H9 (cell line): ENCODE measurements at regions not wholly inside any gene's neighbourhood (a gene's known extent, or its start where the extent isn't known, plus 50 kb on each side); places are given as distances from the start of the nearest gene placed in this dataset.

Source experiments
- DNase-seq: peaks from one replicate; pipeline ENCODE4 v3.0.0-alpha.2; 2017
- H2AFZ ChIP-seq: one replicate; pipeline ENCODE4 v1.6.1; 2013; ENCODE audit warnings: mild to moderate bottlenecking, low read length, control low read depth, moderate library complexity
- H2AK5ac ChIP-seq: 2 replicates; pipeline ENCODE4 v1.6.1; 2013; ENCODE audit warnings: low read length, control low read depth, mixed read lengths; ENCODE audit not compliant: insufficient read length
- H2BK120ac ChIP-seq: one replicate; pipeline ENCODE4 v1.6.1; 2013; ENCODE audit warnings: low read depth, mild to moderate bottlenecking, low read length, control low read depth, inconsistent platforms; ENCODE audit not compliant: poor library complexity, severe bottlenecking
- H2BK12ac ChIP-seq: 2 replicates; pipeline ENCODE4 v1.6.1; 2013; ENCODE audit warnings: low read length, control low read depth, mixed read lengths, low read depth; ENCODE audit not compliant: insufficient read length
- H2BK15ac ChIP-seq: 2 replicates; pipeline ENCODE4 v1.6.1; 2013; ENCODE audit warnings: low read depth, low read length, control low read depth
- H2BK20ac ChIP-seq: one replicate; pipeline ENCODE4 v1.6.1; 2013; ENCODE audit warnings: low read depth, mild to moderate bottlenecking, low read length, control low read depth, inconsistent platforms; ENCODE audit not compliant: poor library complexity, severe bottlenecking
- H2BK5ac ChIP-seq: 2 replicates; pipeline ENCODE4 v1.6.1; 2013; ENCODE audit warnings: low read length, control low read depth, mixed read lengths; ENCODE audit not compliant: insufficient read length
- H3K14ac ChIP-seq: 2 replicates; pipeline ENCODE4 v1.6.1; 2013; ENCODE audit warnings: low read length, control low read depth; ENCODE audit not compliant: insufficient read depth
- H3K18ac ChIP-seq: 2 replicates; pipeline ENCODE4 v1.6.1; 2013; ENCODE audit warnings: low read depth, mild to moderate bottlenecking, mixed read lengths, low read length, control low read depth; ENCODE audit not compliant: insufficient read length
- H3K23ac ChIP-seq: 2 replicates; pipeline ENCODE4 v1.6.1; 2013; ENCODE audit warnings: low read length, control low read depth, mixed read lengths, low read depth; ENCODE audit not compliant: insufficient read length
- H3K23me2 ChIP-seq: 2 replicates; pipeline ENCODE4 v1.6.1; 2013; ENCODE audit warnings: low read depth, mild to moderate bottlenecking, mixed read lengths, low read length, control low read depth; ENCODE audit not compliant: insufficient read length, poor library complexity, severe bottlenecking
- H3K27ac ChIP-seq: 2 replicates; pipeline ENCODE4 v1.5.1; 2013; ENCODE audit warnings: low read length, control low read depth, mixed read lengths, low read depth; ENCODE audit not compliant: insufficient read length
- H3K27me3 ChIP-seq: 2 replicates; pipeline ENCODE4 v1.6.1; 2013; ENCODE audit warnings: low read length, control low read depth, inconsistent platforms; ENCODE audit not compliant: insufficient read depth
- H3K4ac ChIP-seq: 2 replicates; pipeline ENCODE4 v1.6.1; 2013; ENCODE audit warnings: low read depth, mild to moderate bottlenecking, control low read depth, inconsistent platforms, low read length, moderate library complexity
- H3K4me1 ChIP-seq: 2 replicates; pipeline ENCODE4 v1.6.1; 2013; ENCODE audit warnings: low read length, control low read depth, inconsistent platforms; ENCODE audit not compliant: insufficient read depth
- H3K4me2 ChIP-seq: 2 replicates; pipeline ENCODE4 v1.6.1; 2013; ENCODE audit warnings: low read length, control low read depth, mixed read lengths; ENCODE audit not compliant: insufficient read length, insufficient read depth
- H3K56ac ChIP-seq: 2 replicates; pipeline ENCODE4 v1.6.1; 2013; ENCODE audit warnings: low read depth, mild to moderate bottlenecking, mixed read lengths, low read length, control low read depth; ENCODE audit not compliant: insufficient read length
- H3K79me1 ChIP-seq: 2 replicates; pipeline ENCODE4 v1.6.1; 2013; ENCODE audit warnings: low read depth, mild to moderate bottlenecking, moderate library complexity, low read length, control low read depth, inconsistent platforms; ENCODE audit not compliant: insufficient read depth, poor library complexity, severe bottlenecking
- H3K79me2 ChIP-seq: 2 replicates; pipeline ENCODE4 v1.6.1; 2013; ENCODE audit warnings: low read length, control low read depth, inconsistent platforms; ENCODE audit not compliant: insufficient read depth
- H3K9ac ChIP-seq: 2 replicates; pipeline ENCODE4 v1.6.1; 2013; ENCODE audit warnings: low read length, control low read depth, mixed read lengths; ENCODE audit not compliant: insufficient read length; ENCODE audit errors: extremely low read depth
- H3K9me3 ChIP-seq: one replicate; pipeline ENCODE4 v1.6.1; 2013; ENCODE audit warnings: low read depth, low read length, inconsistent platforms; ENCODE audit not compliant: control insufficient read depth
- H3T11ph ChIP-seq: one replicate; pipeline ENCODE4 v1.6.1; 2013; ENCODE audit warnings: mild to moderate bottlenecking, low read length, control low read depth, inconsistent platforms
- H4K20me1 ChIP-seq: one replicate; pipeline ENCODE4 v1.6.1; 2013; ENCODE audit not compliant: control insufficient read depth, insufficient read length, insufficient read depth
- H4K5ac ChIP-seq: 2 replicates; pipeline ENCODE4 v1.6.1; 2013; ENCODE audit warnings: low read depth, mild to moderate bottlenecking, mixed read lengths, low read length, control low read depth; ENCODE audit not compliant: insufficient read length
- H4K8ac ChIP-seq: replicated peaks from 2 replicates; pipeline ENCODE4 v1.6.1; 2013; ENCODE audit warnings: low read length, control low read depth, mixed read lengths, low read depth; ENCODE audit not compliant: insufficient read length
- H4K91ac ChIP-seq: 2 replicates; pipeline ENCODE4 v1.6.1; 2013; ENCODE audit warnings: low read depth, mild to moderate bottlenecking, moderate library complexity, mixed read lengths, low read length, control low read depth; ENCODE audit not compliant: insufficient read length
- H3K27ac Mint-ChIP-seq, 3 experiments: 2 replicates in 2 of 3; 3 replicates in 1 of 3; pipeline ENCODE4 v1.8.0; 2020 to 2021; ENCODE audit warnings: mixed read lengths in 3 of 3, mild to moderate bottlenecking in 1 of 3, moderate library complexity in 1 of 3
- H3K27me3 Mint-ChIP-seq: 2 replicates; pipeline ENCODE4 v1.8.0; 2021; ENCODE audit warnings: low read depth, mild to moderate bottlenecking, moderate library complexity, mixed read lengths
- H3K36me3 Mint-ChIP-seq, 3 experiments: 2 replicates in 2 of 3; 3 replicates in 1 of 3; pipeline ENCODE4 v1.8.0; 2020 to 2021; ENCODE audit warnings: low read depth in 3 of 3, mixed read lengths in 3 of 3; ENCODE audit not compliant: insufficient read depth in 1 of 3
- H3K4me1 Mint-ChIP-seq, 2 experiments: 2 replicates each; pipeline ENCODE4 v1.8.0; 2020; ENCODE audit warnings: mixed read lengths in 2 of 2
- H3K4me3 Mint-ChIP-seq, 2 experiments: 2 replicates in 1 of 2; 3 replicates in 1 of 2; pipeline ENCODE4 v1.8.0; 2020 to 2021; ENCODE audit warnings: mild to moderate bottlenecking in 2 of 2, mixed read lengths in 2 of 2, moderate library complexity in 1 of 2
- H3K9me3 Mint-ChIP-seq, 2 experiments: 2 replicates in 1 of 2; 3 replicates in 1 of 2; pipeline ENCODE4 v1.8.0; 2020; ENCODE audit warnings: mild to moderate bottlenecking in 2 of 2, mixed read lengths in 2 of 2, moderate library complexity in 1 of 2
- CTCF ChIP-seq: fragments of 200-600 bp; sonication (generic); conservative IDR thresholded peaks from 3 replicates; pipeline ENCODE4 v1.8.0; 2021; ENCODE audit warnings: antibody characterized with exemption, mild to moderate bottlenecking
- WGBS: extraction: QIAGEN DNeasy Blood & Tissue Kit; methylation state at CpG from one replicate; pipeline ENCODE4 v1.1.7; 2013; ENCODE audit warnings: missing lambda C conversion rate, low lambda C conversion rate, mixed read lengths; ENCODE audit not compliant: insufficient read length; ENCODE audit errors: extremely low coverage; 5-methylcytosine and 5-hydroxymethylcytosine counted together

DNA sequence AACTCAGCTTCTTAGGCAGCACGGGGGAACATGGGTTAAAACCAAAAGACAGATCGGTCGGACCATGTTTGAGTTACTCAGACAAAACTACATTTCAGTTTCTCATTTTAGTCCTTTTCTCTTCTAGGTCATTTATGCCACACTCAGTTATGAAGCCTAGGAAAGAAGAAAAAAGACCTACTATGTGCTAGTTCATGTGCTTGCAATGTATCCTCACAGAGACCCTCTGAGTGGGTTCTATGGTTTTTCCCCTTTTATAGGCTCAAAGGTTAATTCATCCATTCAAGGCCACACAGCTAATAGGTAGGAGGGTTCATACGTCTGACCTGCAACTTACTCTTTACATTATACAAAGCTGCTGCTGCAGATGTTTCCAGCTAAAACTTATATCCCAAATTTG lies 104.7 kb upstream of the ZNF438 start:
- H3K4me2 ChIP-seq = no peak overlapping the region
- TF ChIP-seq CTCF = no peak
- no peak overlapping the region for H3K23ac ChIP-seq
- H3K14ac ChIP-seq = no peak overlapping the region
- H2BK120ac ChIP-seq = no peak overlapping the region
- H2BK5ac ChIP-seq = no peak overlapping the region
- no peaks in the 10 kb centered on the region for H3K9me3 Mint-ChIP-seq
- no peak overlapping the region for H2AK5ac ChIP-seq
- no peak overlapping the region for H2BK12ac ChIP-seq
- no peak overlapping the region for H3K4me3 Mint-ChIP-seq
- H3K23me2 ChIP-seq = peaks cover 3% of the 10 kb centered on the region
- H3K18ac ChIP-seq = no peak overlapping the region
- H3K4me1 ChIP-seq = peaks cover 7% of the 10 kb centered on the region; the same call in 1 of the 2 replicates
- H4K5ac ChIP-seq = no peak overlapping the region
- no peaks in the 10 kb centered on the region for H3K79me2 ChIP-seq
- H4K20me1 ChIP-seq = no peaks in the 10 kb centered on the region
- no peaks in the 10 kb centered on the region for H3K9me3 ChIP-seq
- no peak overlapping the region for H4K8ac ChIP-seq
- H3K79me1 ChIP-seq = no peaks in the 10 kb centered on the region
- no CpG with 5 or more reads among the region's 4 CpGs for WGBS
- no peak overlapping the region for H2BK15ac ChIP-seq
- DNase-seq = no peak
- no peak overlapping the region for H3K4ac ChIP-seq
- H3K4me1 Mint-ChIP-seq = peaks cover 19 to 21% of the 10 kb centered on the region in 2 experiments
- no peak overlapping the region for H2AFZ ChIP-seq
- H2BK20ac ChIP-seq = no peak overlapping the region
- H3K9ac ChIP-seq = no peak overlapping the region
- H3K56ac ChIP-seq = no peak overlapping the region
- no peak overlapping the region for H3K27ac ChIP-seq
- H3K36me3 Mint-ChIP-seq = no peaks in the 10 kb centered on the region
- H4K91ac ChIP-seq = no peak overlapping the region
- H3K27me3 ChIP-seq = no peaks in the 10 kb centered on the region; the same call in 1 of the 2 replicates
- H3K27ac Mint-ChIP-seq = no peak overlapping the region
- H3K27me3 Mint-ChIP-seq = peaks cover 25% of the 10 kb centered on the region
- no peak overlapping the region for H3T11ph ChIP-seq
